GM21737 (cell line): ENCODE measurements at regions not wholly inside any gene's neighbourhood (a gene's known extent, or its start where the extent isn't known, plus 50 kb on each side); places are given as distances from the start of the nearest gene placed in this dataset.
"Not testable (repeated sequence)": the region's sequence is repeated elsewhere in the genome, so short reads cannot be mapped to it uniquely, and the experiment has no call there.

Source experiments
- ATAC-seq: cut with Tn5 transposase; IDR thresholded peaks from one replicate; pipeline ENCODE4 v1.9.1; 2021; ENCODE audit warnings: mild to moderate bottlenecking, moderate library complexity; ENCODE audit not compliant: unreplicated experiment

DNA sequence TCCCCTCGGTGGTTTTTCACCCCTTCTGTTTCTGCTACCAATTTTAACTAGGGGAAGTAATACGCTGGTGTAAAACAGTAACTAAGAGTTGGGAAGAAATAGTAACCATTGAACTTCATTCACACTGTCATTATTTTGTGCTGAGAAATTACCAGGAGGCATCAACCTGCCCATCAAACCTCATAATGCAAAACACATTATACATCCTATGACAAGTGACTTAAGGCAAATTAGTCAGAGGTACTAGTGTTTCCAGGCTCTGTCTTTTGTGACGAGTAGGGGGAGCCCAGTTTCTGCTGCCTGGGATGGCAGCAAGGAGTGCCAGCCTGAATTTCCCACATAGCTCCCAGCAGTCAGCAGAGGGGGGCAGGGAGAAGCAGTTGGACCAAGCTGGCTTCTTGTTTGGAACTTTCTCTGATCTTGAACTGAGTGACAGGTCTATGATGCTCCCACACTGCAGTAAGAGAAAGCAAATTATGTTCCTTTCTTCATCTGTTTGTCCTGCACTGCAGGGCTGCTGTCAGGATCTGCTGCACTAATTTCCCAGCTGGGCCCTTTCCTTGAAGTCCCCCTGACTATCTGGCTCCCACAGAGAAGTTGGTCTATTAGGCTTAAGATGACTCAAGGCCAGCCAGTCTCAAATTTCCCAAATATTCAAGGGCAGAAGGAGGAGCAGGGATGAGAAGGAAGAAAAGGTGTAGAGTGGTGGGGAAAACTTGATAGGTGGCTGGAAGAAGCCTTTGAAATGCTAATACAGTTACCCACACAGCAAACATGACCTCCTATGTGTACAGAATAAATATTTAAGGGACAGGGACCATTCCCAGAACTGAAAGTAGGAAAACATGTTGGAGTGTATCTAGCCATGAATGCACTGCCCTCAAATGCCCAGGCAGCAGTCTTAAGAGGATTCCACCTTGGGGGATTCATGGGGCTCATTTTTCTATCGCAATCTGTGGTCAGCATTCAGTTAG, 322.8 kb downstream of the SEC16B start:
- ATAC-seq = no peak

DNA sequence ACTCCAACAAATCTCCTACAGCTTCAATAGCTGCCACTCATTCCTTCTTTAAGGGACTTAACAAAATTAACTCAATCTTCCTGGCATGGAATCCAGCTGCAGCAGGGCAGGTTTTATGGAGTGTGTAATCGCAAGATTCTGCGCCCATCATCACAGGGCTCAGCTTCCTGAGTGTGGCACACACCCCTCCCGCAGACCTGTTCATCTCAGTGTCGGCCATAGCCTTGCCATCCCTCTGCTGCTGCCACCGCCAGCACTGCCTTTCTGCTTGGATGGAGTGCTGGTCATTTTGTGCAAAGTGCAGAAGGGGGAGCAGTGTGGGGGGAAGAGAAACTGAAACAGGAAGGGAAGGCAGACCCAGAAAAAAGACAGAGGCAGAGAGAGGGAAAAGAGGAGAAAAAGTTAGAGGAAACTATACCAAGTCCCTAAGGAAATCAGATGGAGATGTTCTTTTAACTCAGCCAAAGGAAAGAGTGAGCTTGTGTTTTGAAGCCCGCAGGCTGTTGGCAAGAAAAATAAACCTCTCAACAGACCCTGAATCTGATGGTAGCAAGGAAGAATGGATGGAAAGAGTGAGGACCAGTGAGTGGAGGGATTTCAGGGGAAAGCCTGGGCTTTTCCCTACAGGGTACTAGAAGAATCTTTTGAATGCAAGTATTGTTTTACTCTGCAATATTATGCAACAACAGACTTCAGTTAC, 324.2 kb downstream of the SEC16B start:
- ATAC-seq = no peak

DNA sequence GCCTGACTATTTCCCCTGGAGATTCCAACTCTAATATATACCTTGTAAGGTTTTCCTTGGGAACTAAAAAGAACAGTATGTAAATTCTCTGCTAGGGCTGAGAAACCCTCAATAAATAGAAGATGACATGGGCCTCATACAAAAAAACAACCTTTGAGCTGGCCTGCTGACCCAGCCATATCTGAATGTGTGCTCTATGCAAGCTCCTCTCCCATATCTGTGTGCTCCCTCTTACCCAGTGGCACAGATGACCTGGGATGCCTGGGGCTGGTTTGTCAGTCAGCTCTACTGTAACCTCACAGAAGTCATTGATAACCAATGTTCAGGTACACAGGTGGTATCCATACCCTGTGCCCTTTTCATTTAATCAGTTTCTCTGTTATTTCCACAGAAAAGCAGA, 329.2 kb downstream of the SEC16B start:
- no peak for ATAC-seq

DNA sequence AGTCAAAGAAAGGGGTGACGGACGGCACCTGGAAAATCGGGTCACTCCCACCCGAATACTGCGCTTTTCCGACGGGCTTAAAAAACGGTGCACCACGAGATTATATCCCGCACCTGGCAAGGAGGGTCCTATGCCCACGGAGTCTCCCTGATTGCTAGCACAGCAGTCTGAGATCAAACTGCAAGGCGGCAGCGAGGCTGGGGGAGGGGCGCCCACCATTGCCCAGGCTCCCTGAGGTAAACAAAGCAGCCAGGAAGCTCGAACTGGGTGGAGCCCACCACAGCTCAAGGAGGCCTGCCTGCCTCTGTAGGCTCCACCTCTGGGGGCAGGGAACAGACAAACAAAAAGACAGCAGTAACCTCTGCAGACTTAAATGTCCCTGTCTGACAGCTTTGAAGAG, 335.7 kb downstream of the SEC16B start:
- ATAC-seq = not testable (repeated sequence)

DNA sequence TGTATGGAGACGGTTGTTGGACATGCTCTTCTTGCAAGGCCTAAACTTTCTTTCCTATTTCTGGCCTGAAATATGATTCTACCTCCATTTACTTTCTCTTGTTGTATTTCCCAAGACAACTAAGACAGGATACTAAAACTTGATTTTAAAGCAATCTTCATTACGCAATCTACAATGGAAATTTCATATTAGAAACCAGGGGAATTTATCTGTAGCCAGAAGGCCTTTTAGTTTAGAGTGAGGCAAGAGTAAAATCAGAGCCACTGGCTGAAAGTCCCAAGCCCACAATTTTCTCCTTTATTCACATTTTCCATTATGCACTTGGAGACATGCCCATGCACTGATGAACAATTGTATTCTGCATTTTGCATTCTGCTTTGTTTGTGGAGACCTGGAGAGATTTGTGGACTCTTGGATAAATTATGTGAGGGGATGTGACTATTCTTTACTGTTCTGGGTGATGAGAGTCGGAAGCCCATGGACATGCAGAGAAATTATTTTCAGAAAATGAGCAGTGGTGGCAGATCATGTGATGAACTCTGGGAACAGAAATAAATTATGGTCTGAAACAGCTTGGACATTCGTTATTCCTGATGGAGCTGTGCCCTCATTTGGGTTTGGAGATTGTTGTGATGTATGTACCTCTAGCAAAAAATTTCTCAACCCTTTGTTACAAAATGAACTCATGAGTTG, 336.8 kb downstream of the SEC16B start:
- no peak for ATAC-seq

DNA sequence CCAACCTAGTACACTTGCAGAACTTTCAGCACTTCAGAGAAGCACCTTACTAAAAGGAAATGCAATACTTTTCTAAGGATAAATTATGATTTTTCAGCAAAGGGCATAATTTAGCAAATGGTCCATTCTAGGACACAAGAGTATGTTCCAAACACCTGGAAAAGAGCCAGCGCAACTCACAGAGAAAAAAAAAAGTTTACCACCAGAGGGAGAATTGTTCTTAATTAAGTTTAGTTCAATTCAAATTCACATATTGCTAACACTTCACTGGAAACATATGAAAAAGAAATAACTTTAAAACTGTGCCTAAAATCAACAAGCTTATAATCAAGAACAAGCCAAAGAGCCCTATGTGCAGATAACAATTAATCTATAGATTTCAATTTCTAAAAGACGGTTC, 338.1 kb downstream of the SEC16B start:
- no peak for ATAC-seq

DNA sequence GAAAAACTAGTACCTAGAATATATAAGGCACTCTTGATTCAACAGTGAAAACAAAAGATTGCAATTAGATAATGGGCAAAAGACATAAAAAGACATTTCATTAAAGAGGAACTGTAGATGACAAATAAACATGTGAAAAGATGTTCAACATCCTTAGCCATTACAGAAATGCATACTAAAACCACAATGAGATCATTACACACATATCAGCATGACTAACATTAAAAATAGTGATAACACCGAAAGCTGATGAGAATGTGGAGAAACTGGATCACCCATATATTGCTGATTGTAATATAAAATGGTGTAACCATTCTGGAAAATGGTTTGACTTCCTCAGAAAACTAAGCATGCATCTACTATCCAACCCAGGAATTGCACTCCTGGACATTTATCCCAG, 340.3 kb downstream of the SEC16B start:
- ATAC-seq = no peak

DNA sequence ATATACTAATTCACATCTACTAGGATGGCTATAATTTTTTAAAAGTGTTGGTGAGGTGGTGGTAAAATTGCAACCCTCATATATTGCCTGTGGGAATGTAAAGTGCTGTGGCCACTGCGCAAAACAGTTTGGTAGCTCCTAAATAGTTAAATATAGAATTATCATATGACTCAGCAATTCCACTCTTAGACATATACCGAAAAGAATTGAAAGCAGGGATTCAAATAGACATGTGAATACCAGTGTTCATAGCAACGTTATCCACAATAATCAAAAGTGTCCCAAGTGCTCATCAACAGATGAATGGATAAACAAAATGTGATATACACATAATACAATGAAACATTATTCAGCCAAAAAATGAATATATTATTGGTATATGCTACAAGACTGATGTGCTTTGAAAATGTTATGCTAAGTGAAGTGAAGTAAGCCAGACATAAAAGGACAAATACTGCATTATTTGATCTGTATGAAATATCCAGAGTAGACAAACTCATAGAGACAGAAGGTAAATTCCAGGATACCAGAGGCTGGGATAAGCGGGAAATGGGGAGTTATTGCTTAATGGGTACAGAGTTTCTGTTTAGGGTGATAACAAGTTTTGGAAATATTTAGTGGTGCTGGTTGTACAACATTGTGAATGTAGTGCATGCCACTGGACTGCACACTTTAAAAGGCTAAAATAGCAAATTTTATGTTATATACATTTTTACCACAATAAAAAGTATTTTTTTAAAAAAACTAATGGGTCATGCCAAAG, 342.5 kb downstream of the SEC16B start:
- no peak for ATAC-seq

DNA sequence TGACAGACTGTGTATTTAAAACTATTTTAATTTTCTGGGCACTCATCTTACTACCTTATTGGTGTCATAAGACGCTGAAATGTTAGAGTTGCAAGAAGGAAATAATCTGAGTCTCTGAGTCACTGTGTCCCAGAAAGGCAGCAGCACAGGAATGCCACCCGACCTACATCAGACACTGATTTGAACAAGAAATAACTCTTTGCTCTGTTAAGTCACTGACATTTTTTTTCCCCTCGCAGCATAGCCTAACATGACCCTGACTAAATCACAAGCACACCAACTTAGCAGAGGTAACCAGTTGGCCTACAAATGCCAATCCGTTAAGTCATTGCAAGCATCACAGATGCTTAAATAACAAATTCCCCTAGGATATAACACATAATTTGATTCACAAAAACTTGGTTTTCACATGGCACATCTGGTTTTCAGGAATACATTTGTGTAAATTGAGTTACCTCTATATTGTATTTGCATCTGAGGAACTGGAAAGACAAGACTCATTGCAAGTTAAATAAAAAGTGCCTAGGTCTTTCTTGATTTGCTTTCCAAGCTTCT, 349.1 kb downstream of the SEC16B start:
- no peak for ATAC-seq

DNA sequence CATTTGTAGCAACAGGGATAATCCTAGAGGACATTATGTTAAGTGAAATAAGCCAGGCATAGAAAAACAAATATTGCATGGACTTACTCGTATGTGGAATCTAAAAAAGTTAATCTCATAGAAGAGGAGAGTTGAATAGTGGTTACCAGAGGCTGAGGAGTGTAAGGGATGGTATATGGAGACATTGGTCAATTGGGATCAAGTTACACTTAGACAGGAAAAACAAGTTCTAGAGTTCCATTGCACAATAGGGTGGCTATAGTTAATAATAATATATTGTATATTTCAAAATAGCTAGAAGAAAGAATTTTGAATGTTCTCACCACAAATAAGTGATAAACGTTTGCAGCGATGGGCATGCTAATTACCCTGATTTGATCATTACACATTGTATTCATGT, 354.6 kb downstream of the SEC16B start:
- ATAC-seq = no peak

DNA sequence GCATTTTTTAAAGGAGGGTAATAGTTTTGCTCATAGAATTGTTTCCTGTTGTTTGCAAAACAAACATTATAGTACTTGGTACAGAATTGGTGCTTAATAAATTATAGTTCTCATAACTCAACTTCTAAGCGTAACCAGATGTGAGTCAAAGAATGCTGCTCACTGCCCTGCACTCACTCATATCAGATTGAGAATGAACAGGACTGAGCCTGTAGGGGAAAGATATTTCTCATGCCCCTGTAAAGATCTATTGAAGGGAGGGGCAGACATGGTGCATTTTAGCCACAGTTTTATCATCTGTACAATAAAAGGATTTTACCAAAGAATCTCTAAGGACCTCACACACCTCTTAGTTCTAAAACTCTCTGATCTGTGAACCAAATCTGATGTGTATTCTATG, 358.5 kb downstream of the SEC16B start:
- no peak for ATAC-seq

DNA sequence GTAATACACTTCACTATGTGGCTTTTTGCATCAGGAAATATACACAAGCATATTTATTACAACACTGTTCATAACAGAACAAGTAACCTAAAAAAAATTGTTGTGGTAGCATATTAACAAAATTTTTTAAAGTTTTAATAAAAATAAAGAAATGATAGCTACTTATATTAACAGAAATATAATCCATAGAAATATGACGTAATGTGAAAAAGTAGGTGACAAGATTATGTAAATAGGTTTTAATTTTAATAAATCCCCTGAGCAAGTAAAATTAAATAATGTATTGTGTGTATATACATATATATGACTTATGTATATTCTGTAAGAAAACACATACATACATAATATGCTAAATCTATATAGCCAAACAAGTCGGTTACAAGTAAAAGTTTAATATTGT, 359.9 kb downstream of the SEC16B start:
- no peak for ATAC-seq

DNA sequence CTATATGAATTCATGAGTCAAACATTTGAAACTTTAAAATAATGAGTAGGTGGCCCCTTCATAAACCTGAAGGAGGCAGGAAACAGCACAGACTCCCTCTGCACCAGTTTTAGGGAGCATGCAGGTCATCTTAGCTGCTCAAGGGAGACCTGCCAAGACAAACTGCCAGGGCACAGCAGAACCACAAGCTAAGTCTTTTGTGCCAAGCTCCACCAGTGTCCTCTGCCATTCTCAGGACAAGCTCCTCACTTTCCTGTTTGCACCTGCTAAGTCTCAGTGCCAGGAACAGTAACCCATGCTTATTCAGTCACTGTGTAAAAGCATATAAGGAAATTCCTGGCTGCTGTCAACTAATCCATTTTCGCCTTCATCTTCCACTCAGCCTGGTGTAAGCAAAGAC, 368.9 kb downstream of the SEC16B start:
- no peak for ATAC-seq

DNA sequence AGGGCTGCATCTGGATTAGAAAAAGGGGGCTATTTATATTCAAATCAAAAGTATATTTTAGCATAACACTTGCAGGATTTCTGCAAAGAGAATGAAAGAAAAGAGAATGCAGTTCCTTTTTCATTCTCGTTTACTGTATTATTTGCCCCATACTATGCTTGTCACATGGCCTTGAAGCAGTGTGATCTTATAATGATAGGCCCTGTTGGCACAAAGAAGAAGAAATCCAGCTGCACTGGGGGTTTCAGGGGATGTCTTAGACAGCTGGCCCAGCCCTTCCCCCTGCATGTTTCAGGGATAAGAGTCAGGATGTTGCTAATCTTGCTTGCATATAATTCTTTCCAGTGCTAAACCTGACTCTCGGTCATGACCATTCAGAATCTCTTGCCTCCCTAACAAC, 369.5 kb downstream of the SEC16B start:
- ATAC-seq = no peak

DNA sequence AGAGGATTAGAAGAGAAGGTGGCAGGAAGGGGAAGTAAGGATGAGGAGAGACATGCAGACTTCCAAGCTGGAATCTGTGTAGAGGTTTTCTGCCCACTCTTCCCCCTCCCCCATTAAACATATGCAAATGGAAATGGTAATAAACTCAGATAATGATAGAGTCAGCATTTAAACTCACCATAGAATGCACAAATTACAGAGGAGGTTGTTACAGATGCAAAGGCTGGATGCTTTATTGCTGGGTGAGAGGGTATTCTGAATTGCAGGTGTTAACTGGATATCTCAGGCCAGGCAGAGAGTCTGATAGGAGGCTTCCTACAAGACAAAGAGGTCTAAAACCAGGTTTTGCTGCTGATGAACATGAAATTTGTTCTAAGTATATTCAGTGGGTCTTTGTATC, 372.5 kb downstream of the SEC16B start:
- ATAC-seq = no peak

DNA sequence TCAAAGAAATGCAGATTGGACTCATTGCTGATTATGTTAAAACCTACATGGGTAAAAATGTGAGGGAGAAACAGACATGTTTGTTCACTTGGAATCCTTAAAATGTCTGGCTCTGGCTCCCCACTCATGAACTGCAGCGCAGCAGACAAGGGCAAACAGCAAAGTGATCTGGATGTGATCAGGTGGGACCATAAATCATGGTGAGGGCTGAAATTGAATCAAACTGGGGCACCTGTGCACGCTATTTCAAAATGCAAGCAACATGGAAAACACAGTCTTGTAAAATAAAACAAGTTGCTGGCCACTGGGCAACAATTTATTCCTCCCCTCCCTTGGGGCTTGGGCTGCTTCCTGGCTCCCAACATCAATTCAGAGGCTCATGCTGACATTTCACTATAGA, 373.4 kb downstream of the SEC16B start:
- no peak for ATAC-seq

DNA sequence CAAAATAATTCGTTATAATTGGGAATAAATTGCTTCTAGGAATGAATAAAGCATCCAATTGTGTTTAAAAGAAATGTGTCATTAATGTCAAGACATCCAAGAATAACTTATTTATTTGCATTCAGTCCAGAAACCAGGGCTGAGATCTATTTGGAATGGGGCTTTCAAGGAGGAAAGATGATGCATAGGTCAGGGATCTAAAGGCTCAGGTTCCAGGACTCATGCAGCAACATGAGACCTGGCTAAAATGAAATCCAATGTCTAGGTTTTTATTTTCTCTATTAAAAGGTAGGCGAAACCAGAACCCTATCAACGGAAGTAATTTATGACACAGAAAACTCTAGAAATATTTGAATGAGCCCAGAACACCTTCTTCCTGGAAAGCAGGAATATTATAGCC, 376.8 kb downstream of the SEC16B start:
- ATAC-seq = no peak

DNA sequence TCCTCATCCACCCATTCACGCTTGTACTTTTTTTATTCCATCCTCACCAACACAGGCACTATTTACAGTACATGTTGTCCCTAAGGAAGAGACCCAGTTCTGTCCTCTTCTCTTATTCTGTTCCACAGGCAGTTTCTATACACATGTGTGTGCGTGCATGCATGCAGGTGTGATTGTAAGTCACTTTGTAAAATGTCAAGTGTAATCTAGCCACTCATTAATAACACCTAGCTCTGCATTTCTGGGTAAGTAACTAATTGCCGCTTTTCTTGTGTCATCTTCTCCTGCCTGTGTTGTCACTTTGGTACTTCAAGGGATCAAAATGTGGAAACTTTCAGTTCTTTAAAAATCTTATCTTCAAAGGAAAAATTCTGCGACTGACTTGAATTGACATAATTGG, 377.2 kb downstream of the SEC16B start:
- ATAC-seq = no peak

DNA sequence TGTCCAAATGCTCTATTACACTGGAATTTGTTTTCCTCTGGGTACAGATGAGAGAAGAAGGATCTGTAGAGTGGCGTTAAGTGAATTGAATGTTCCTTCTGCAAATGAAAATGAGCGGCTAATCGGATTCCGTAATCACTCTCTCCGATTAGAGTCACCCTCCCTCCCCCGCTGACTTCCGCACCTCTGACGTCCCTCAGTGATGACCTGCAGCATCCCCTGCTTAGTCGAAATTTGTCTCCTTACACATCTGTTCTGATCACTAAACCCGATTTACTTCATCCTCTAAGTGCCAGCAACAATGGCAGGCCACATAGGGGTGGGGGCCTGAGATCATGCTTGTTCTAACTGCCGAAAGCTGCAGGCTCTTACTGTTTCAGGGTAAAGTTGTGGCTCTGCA, 378.7 kb downstream of the SEC16B start:
- ATAC-seq = no peak

DNA sequence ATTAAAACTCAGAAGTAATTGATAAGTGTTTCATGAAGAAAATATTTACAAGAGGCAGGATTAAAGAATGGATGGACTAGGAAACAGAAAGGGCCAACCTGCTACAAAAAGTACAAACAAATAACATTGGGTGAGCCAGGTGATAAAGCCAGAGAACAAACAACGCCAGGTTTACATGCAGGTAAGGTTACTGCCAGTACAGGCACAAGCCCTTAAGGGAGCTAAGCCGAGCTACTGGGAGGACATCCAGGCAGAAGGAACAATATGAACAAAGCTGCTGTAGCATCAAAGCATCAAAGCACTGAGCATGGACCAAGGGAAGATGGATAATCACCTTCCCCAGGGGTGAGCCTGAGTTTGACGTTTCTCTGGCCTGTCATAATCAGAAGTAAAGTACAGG, 380.7 kb downstream of the SEC16B start:
- no peak for ATAC-seq

DNA sequence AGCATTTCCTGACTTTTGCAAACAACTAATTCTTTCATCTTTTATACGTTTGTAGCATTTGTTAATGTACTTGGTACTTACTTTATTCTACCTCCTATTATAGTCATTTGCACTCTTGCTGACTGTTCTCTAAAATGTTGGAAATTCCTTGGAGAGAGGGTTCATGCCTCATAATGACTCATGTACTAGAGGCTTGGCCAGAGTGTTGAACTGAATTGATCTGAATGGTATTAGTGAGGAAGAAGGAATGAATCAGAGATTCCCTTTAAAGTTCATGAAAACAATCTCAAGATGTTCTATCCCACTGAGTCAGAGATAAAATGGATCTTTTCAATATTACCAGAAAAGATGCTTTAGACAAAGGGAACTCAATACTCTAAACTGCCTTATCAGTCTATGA, 383.4 kb downstream of the SEC16B start:
- no peak for ATAC-seq
